ENCODE measurements at regions not wholly inside any gene's neighbourhood (a gene's known extent, or its start where the extent isn't known, plus 50 kb on each side); places are given as distances from the start of the nearest gene placed in this dataset.

GRCh38 chr1:8077120-8077573 lies 51.0 kb upstream of the ERRFI1 start:
- no peak overlapping the region for H3K4me3 ChIP-seq (ENCODE audit: control insufficient read depth in 1 of 7, extremely low read depth in 1 of 7, insufficient read depth in 4 of 7, low read depth in 2 of 7, low read length in 6 of 7)

DNA sequence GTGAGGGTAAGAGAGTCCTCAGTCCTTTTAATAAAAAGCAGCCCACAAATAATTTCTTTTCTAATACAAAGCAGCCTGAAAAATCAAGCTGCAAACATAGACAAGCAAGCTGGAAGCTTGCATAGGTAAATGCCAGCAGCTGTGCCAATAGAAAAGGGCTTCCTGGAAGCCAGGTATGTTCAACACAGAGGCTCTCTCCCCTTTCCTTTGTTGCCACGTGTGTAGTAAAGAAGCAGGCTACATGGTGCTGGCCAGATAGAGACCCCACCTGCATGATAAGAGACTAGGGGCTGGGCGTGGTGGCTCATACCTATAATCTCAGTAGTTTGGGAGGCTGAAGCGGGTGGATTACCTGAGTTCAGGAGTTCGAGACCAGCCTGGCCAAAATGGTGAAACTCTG lies 50.1 kb upstream of the ERRFI1 start:
- Histone ChIP-seq H3K27ac (ENCODE audit: insufficient read depth in 1 of 2, low read depth in 1 of 2, low read length in 2 of 2, poor library complexity in 1 of 2, severe bottlenecking in 2 of 2) (no peak overlapping the region), H3K4me1 (ENCODE audit: control extremely low read depth in 1 of 4, control insufficient read depth in 4 of 4, insufficient read depth in 4 of 4, low read length in 3 of 4) (no peaks in the 10 kb centered on the region), H3K9me3 (ENCODE audit: control extremely low read depth in 1 of 5, control insufficient read depth in 4 of 5, insufficient read depth in 2 of 5, low read depth in 1 of 5, low read length in 4 of 5) (no peaks in the 10 kb centered on the region), H3K36me3 (ENCODE audit: control insufficient read depth in 4 of 4, insufficient read depth in 4 of 4, low read length in 3 of 4) (no peaks in the 10 kb centered on the region), H3K4me3 (ENCODE audit: control insufficient read depth in 1 of 7, extremely low read depth in 1 of 7, insufficient read depth in 4 of 7, low read depth in 2 of 7, low read length in 6 of 7) (no peak overlapping the region), H3K27me3 (replicated peaks in 2 of 5; ENCODE audit: control insufficient read depth in 4 of 5, insufficient read depth in 5 of 5, low read length in 4 of 5) (peaks cover 0 to 7% (median 0%) of the 10 kb centered on the region in 5 experiments)
- DNase-seq: no peak
- POLR2A ChIA-PET: no interaction called here
- 96% methylated on average over 2 of the region's 4 CpGs for WGBS (ENCODE audit: insufficient coverage)
- CTCF ChIA-PET: no interaction called here

More at GRCh38 chr1:8077120-8077573, 51.0 kb upstream of the ERRFI1 start:
- Histone ChIP-seq H3K9me3 (ENCODE audit: control extremely low read depth in 1 of 5, control insufficient read depth in 4 of 5, insufficient read depth in 2 of 5, low read depth in 1 of 5, low read length in 4 of 5) (no peaks in the 10 kb centered on the region), H3K27ac (ENCODE audit: insufficient read depth in 1 of 2, low read depth in 1 of 2, low read length in 2 of 2, poor library complexity in 1 of 2, severe bottlenecking in 2 of 2) (no peak overlapping the region), H3K27me3 (replicated peaks in 2 of 5; ENCODE audit: control insufficient read depth in 4 of 5, insufficient read depth in 5 of 5, low read length in 4 of 5) (peaks cover 0 to 5% (median 0%) of the 10 kb centered on the region in 5 experiments), H3K36me3 (ENCODE audit: control insufficient read depth in 4 of 4, insufficient read depth in 4 of 4, low read length in 3 of 4) (no peaks in the 10 kb centered on the region), H3K4me1 (ENCODE audit: control extremely low read depth in 1 of 4, control insufficient read depth in 4 of 4, insufficient read depth in 4 of 4, low read length in 3 of 4) (no peaks in the 10 kb centered on the region)
- DNase-seq: no peak
- ChIA-PET POLR2A (no interaction called here), CTCF (interaction anchor here (0.9 kb wide), 1 partner anchor 133 kb away, joined by 3 read pairs; no protein-coding TSS in a partner anchor)
- WGBS (ENCODE audit: insufficient coverage): 96% methylated on average over 4 of the region's 8 CpGs

Data from common myeloid progenitor, CD34-positive (primary cell).